22Rv1 (cell line): ENCODE measurements at regions not wholly inside any gene's neighbourhood (a gene's known extent, or its start where the extent isn't known, plus 50 kb on each side); places are given as distances from the start of the nearest gene placed in this dataset.

Experiments
- CTCF ChIP-seq: fragments of 450-650 bp; IDR thresholded peaks from 2 replicates; pipeline ENCODE4 v1.5.1; 2017; ENCODE audit warnings: mild to moderate bottlenecking
- ZFX ChIP-seq: fragments of 450-650 bp; IDR thresholded peaks from 2 replicates; pipeline ENCODE4 v1.6.1; 2017; ENCODE audit warnings: antibody characterized with exemption, borderline replicate concordance

DNA sequence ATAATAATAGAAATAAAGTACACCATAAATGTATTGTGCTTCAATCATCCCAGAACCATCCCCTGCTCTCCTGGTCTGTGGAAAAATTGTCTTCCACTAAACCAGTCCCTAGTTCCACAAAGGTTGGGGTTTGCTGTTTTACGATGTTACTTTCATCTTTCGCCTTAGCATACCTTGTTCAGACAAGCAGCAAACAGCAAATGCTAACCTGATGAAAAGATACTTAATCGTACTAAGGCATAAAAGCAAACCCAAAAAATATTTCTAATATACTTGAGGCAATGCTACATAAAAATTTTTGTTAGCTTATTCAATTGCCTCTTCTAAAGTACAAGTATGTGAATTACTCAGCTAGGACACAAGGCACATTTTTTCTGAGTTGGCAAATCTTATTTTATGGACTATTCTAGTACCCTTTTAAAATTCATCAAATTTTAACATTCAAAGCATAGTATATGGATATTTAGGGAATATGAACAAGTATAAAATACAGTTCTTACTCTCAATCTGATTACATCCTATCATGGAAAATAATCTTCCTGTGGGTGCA is 97.1 kb upstream of the PLEKHG7 start:
- TF ChIP-seq CTCF (no peak), ZFX (no peak)
